ENCODE measurements at regions not wholly inside any gene's neighbourhood (a gene's known extent, or its start where the extent isn't known, plus 50 kb on each side); places are given as distances from the start of the nearest gene placed in this dataset.

DNA sequence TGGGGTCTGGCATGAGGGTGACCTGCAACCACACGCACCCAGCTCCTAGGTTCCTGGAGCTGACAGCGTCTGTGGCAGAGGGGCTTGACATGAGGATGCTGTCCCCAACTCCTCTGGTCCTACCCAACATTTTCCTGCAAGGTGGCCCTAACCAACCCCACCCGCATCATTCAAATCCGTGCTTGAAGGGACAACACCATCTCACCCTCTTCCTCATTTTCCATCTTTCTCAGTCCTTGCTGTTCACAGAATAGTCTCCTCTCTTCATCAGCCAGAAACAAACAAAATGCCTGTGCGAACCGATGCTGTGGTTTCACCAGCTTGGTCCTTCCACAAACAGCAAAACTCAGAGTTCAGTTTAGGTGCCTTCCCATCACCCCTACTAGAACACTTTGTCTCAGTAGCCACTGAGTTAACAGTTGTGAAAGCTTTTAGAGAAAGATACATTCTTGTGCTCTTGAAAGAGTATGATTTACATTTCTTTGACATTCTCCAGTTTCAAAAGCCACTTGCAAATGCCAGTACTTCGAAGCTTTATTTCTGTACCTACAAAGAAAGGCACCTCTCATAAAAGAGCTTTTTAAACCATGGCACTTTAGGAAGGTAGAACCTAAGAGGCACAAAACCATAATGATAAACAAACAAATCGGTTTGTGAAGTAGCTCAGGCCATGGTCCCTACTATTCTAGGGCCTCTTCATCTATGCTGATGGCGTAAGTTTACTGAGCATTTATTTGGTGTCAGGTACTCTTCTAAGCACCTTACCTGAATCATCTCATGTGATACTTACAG is 360.1 kb downstream of the SHQ1 start:
- TF ChIP-seq, protein P1, sequence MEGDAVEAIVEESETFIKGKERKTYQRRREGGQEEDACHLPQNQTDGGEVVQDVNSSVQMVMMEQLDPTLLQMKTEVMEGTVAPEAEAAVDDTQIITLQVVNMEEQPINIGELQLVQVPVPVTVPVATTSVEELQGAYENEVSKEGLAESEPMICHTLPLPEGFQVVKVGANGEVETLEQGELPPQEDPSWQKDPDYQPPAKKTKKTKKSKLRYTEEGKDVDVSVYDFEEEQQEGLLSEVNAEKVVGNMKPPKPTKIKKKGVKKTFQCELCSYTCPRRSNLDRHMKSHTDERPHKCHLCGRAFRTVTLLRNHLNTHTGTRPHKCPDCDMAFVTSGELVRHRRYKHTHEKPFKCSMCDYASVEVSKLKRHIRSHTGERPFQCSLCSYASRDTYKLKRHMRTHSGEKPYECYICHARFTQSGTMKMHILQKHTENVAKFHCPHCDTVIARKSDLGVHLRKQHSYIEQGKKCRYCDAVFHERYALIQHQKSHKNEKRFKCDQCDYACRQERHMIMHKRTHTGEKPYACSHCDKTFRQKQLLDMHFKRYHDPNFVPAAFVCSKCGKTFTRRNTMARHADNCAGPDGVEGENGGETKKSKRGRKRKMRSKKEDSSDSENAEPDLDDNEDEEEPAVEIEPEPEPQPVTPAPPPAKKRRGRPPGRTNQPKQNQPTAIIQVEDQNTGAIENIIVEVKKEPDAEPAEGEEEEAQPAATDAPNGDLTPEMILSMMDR (IDR thresholded peaks at IDR 0.05): no peak
- no peak for TF ChIP-seq EZH2 (IDR thresholded peaks at IDR 0.05)
